B cell (primary cell): ENCODE measurements at regions not wholly inside any gene's neighbourhood (a gene's known extent, or its start where the extent isn't known, plus 50 kb on each side); places are given as distances from the start of the nearest gene placed in this dataset.

Experiments used
- EZH2 ChIP-seq: IDR thresholded peaks from 2 replicates; pipeline ENCODE4 v1.6.1; 2012; ENCODE audit warnings: borderline replicate concordance, low read depth, mild to moderate bottlenecking, moderate library complexity, low read length; ENCODE audit not compliant: insufficient read depth, poor library complexity, severe bottlenecking
- TF ChIP-seq, protein P1 (sequence below): fragments of 200-600 bp; IDR thresholded peaks from one replicate; pipeline ENCODE4 v1.8.0; 2022; ENCODE audit warnings: antibody characterized with exemption, mild to moderate bottlenecking

DNA sequence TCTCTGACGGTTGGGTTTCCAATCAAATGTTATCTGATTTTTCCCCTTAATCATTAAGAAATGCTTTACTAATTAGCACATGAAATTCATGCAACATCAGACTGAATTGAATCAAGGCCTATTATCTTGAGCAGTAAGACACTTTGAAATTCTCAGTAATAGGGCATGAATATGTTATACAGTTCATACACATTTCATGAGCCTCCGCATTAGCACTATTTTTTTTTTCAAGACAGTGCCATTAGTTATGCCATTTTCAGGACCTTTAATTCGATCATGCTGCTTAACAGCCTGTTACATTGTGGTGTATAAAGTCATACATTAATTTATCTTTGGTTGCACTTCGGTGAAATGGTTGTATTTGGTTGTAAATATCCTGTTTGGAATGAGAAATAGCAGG, 862.6 kb upstream of the GOT2 start:
- TF ChIP-seq, protein P1, sequence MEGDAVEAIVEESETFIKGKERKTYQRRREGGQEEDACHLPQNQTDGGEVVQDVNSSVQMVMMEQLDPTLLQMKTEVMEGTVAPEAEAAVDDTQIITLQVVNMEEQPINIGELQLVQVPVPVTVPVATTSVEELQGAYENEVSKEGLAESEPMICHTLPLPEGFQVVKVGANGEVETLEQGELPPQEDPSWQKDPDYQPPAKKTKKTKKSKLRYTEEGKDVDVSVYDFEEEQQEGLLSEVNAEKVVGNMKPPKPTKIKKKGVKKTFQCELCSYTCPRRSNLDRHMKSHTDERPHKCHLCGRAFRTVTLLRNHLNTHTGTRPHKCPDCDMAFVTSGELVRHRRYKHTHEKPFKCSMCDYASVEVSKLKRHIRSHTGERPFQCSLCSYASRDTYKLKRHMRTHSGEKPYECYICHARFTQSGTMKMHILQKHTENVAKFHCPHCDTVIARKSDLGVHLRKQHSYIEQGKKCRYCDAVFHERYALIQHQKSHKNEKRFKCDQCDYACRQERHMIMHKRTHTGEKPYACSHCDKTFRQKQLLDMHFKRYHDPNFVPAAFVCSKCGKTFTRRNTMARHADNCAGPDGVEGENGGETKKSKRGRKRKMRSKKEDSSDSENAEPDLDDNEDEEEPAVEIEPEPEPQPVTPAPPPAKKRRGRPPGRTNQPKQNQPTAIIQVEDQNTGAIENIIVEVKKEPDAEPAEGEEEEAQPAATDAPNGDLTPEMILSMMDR, result no peak
- TF ChIP-seq EZH2, result no peak
